ENCODE measurements at regions not wholly inside any gene's neighbourhood (a gene's known extent, or its start where the extent isn't known, plus 50 kb on each side); places are given as distances from the start of the nearest gene placed in this dataset.

DNA sequence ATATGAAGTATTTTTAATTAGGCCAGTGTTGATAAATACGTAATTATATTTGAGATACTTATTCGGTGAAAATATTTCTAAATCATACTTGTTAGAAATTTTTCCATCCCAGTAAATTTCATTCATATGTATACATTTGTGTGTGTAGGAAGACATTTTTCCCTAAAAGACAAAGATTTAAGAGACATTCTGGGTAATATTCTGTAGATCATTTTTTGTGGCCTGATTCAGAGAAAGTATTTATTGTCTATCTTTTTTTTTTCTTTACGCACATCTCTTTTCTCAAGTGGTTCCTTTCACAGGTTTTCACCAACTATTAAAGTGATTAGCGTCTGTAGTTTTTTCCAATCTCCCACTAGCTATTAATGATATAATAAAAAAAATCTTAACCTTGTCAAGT lies 224.1 kb downstream of the MEF2C start:
- no peaks in the 10 kb centered on the region for H3K36me3 ChIP-seq (ENCODE audit: insufficient read depth, low read length)
- DNase-seq, result no peak
- H3K9ac ChIP-seq (ENCODE audit: low read depth, low read length), result no peak overlapping the region
- no peaks in the 10 kb centered on the region for H3K4me1 ChIP-seq (ENCODE audit: insufficient read depth, low read length)
- no peaks in the 10 kb centered on the region for H4K20me1 ChIP-seq (ENCODE audit: insufficient read depth, low read length)
- no peak overlapping the region for H3K4me2 ChIP-seq (ENCODE audit: insufficient read depth, low read length)
- no peak overlapping the region for H3K4me3 ChIP-seq (ENCODE audit: low read depth in 1 of 2, low read length in 2 of 2)
- H2AFZ ChIP-seq (ENCODE audit: low read depth, low read length), result no peak overlapping the region
- no peaks in the 10 kb centered on the region for H3K9me3 ChIP-seq (ENCODE audit: insufficient read depth, low read length, severe bottlenecking)
- TF ChIP-seq EZH2 (IDR thresholded peaks at IDR 0.05; ENCODE audit: borderline replicate concordance, low read depth, low read length, severe bottlenecking), result no peak
- TF ChIP-seq, protein P1, sequence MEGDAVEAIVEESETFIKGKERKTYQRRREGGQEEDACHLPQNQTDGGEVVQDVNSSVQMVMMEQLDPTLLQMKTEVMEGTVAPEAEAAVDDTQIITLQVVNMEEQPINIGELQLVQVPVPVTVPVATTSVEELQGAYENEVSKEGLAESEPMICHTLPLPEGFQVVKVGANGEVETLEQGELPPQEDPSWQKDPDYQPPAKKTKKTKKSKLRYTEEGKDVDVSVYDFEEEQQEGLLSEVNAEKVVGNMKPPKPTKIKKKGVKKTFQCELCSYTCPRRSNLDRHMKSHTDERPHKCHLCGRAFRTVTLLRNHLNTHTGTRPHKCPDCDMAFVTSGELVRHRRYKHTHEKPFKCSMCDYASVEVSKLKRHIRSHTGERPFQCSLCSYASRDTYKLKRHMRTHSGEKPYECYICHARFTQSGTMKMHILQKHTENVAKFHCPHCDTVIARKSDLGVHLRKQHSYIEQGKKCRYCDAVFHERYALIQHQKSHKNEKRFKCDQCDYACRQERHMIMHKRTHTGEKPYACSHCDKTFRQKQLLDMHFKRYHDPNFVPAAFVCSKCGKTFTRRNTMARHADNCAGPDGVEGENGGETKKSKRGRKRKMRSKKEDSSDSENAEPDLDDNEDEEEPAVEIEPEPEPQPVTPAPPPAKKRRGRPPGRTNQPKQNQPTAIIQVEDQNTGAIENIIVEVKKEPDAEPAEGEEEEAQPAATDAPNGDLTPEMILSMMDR (IDR thresholded peaks at IDR 0.05; ENCODE audit: borderline replicate concordance, extremely low read depth, low read length, poor library complexity, severe bottlenecking), result no peak
- ATAC-seq (ENCODE audit: insufficient read depth, low read depth), result no peak
- no peak overlapping the region for H3K27ac ChIP-seq (ENCODE audit: low read length)
- no peaks in the 10 kb centered on the region for H3K79me2 ChIP-seq (ENCODE audit: insufficient read depth, low read length)
- no peaks in the 10 kb centered on the region for H3K27me3 ChIP-seq (ENCODE audit: insufficient read depth, low read length, poor library complexity)

DNA sequence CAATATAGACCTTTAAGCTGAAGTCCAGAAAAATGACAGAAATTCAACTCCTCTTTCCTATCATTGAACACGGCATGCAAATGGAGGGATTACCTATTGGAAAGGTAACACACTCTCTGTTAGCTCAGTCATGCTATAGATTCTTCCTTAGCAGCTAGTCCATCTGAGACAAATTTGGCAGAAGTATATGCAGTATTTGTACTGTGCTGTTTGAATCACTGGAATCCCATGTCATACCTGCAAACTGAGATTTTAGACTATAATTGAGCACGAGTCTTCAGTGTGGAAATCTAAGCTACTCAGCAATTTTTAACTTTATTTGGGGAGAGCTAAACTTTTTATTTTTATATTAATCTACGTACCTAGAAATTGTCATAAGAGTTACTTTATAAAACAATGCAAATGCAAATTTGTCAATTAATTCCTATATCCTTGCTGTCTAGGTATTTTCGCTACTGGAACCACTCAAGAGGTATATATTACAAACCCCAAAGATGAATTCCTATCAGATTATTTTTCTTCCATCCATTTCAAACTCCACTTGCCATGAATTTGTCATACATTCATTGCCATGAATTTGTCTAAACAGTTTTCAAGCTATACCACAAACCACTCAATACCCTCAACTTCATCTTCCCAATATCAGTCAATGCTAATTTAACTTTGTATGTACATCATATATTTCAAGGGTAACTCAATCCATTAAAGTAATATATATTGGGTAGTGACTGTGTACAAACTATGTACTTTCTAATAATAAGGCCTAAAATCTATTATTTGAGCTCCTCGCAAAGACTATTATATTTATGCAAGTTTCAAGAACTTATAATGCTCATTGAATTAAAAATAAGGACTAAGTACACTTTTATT lies 224.8 kb downstream of the MEF2C start:
- Histone ChIP-seq H3K27me3 (ENCODE audit: insufficient read depth, low read length, poor library complexity) (no peaks in the 10 kb centered on the region), H3K4me2 (ENCODE audit: insufficient read depth, low read length) (no peak overlapping the region), H4K20me1 (ENCODE audit: insufficient read depth, low read length) (no peaks in the 10 kb centered on the region), H3K9me3 (ENCODE audit: insufficient read depth, low read length, severe bottlenecking) (no peaks in the 10 kb centered on the region), H3K36me3 (ENCODE audit: insufficient read depth, low read length) (no peaks in the 10 kb centered on the region), H3K79me2 (ENCODE audit: insufficient read depth, low read length) (no peaks in the 10 kb centered on the region), H3K4me1 (ENCODE audit: insufficient read depth, low read length) (no peaks in the 10 kb centered on the region), H2AFZ (ENCODE audit: low read depth, low read length) (no peak overlapping the region), H3K4me3 (ENCODE audit: low read depth in 1 of 2, low read length in 2 of 2) (no peak overlapping the region), H3K27ac (ENCODE audit: low read length) (no peak overlapping the region), H3K9ac (ENCODE audit: low read depth, low read length) (no peak overlapping the region)
- ATAC-seq (ENCODE audit: insufficient read depth, low read depth) (no peak), DNase-seq (no peak)
- TF ChIP-seq, protein P1 (IDR thresholded peaks at IDR 0.05; ENCODE audit: borderline replicate concordance, extremely low read depth, low read length, poor library complexity, severe bottlenecking), result no peak
- TF ChIP-seq EZH2 (IDR thresholded peaks at IDR 0.05; ENCODE audit: borderline replicate concordance, low read depth, low read length, severe bottlenecking), result no peak

DNA sequence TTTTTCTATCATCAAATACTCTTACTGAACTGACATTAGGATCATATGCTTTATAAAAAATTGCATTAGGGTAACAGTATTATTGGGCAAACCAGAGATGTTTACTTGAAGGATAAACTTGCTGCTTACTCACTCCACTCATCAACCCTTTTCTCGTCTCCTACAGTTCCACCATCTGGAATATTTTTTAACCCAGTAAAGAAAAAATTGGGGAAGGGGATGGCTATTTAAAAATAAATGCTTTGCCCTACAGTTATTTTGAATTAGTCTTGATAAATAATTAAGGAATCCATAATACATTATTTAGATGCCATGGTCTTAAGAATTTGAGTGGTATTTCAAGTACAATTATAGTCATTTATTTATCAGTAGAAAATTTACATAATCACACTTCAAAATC lies 225.8 kb downstream of the MEF2C start:
- H2AFZ ChIP-seq (ENCODE audit: low read depth, low read length), result no peak overlapping the region
- ATAC-seq (ENCODE audit: insufficient read depth, low read depth) (no peak), DNase-seq (no peak)
- H3K27me3 ChIP-seq (ENCODE audit: insufficient read depth, low read length, poor library complexity), result no peaks in the 10 kb centered on the region
- H3K27ac ChIP-seq (ENCODE audit: low read length), result no peak overlapping the region
- no peak overlapping the region for H3K4me3 ChIP-seq (ENCODE audit: low read depth in 1 of 2, low read length in 2 of 2)
- H3K4me2 ChIP-seq (ENCODE audit: insufficient read depth, low read length), result no peak overlapping the region
- no peaks in the 10 kb centered on the region for H3K9me3 ChIP-seq (ENCODE audit: insufficient read depth, low read length, severe bottlenecking)
- no peaks in the 10 kb centered on the region for H3K4me1 ChIP-seq (ENCODE audit: insufficient read depth, low read length)
- no peaks in the 10 kb centered on the region for H3K36me3 ChIP-seq (ENCODE audit: insufficient read depth, low read length)
- H3K79me2 ChIP-seq (ENCODE audit: insufficient read depth, low read length), result no peaks in the 10 kb centered on the region
- TF ChIP-seq, protein P1 (IDR thresholded peaks at IDR 0.05; ENCODE audit: borderline replicate concordance, extremely low read depth, low read length, poor library complexity, severe bottlenecking), result no peak
- TF ChIP-seq EZH2 (IDR thresholded peaks at IDR 0.05; ENCODE audit: borderline replicate concordance, low read depth, low read length, severe bottlenecking), result no peak
- no peaks in the 10 kb centered on the region for H4K20me1 ChIP-seq (ENCODE audit: insufficient read depth, low read length)
- no peak overlapping the region for H3K9ac ChIP-seq (ENCODE audit: low read depth, low read length)

Data from DND-41 (cell line).